SK-N-MC (cell line): ENCODE measurements at regions not wholly inside any gene's neighbourhood (a gene's known extent, or its start where the extent isn't known, plus 50 kb on each side); places are given as distances from the start of the nearest gene placed in this dataset.
"Not testable (repeated sequence)": the region's sequence is repeated elsewhere in the genome, so short reads cannot be mapped to it uniquely, and the experiment has no call there.

Experiments
- EZH2 ChIP-seq: fragments of 200-600 bp; sonication (generic); IDR thresholded peaks from one replicate; pipeline ENCODE4 v1.6.1; 2017; ENCODE audit warnings: antibody characterized with exemption
- FOXP2 ChIP-seq: optimal IDR thresholded peaks from 2 replicates; pipeline ENCODE3; 2011; ENCODE audit warnings: mild to moderate bottlenecking, moderate library complexity; ENCODE audit not compliant: insufficient read depth; ENCODE audit errors: extremely low read length, control extremely low read depth
- POLR2AphosphoS5 ChIP-seq: IDR thresholded peaks from 2 replicates; pipeline ENCODE4 v1.6.1; 2012; ENCODE audit warnings: mild to moderate bottlenecking, low read depth, low read length, borderline replicate concordance

DNA sequence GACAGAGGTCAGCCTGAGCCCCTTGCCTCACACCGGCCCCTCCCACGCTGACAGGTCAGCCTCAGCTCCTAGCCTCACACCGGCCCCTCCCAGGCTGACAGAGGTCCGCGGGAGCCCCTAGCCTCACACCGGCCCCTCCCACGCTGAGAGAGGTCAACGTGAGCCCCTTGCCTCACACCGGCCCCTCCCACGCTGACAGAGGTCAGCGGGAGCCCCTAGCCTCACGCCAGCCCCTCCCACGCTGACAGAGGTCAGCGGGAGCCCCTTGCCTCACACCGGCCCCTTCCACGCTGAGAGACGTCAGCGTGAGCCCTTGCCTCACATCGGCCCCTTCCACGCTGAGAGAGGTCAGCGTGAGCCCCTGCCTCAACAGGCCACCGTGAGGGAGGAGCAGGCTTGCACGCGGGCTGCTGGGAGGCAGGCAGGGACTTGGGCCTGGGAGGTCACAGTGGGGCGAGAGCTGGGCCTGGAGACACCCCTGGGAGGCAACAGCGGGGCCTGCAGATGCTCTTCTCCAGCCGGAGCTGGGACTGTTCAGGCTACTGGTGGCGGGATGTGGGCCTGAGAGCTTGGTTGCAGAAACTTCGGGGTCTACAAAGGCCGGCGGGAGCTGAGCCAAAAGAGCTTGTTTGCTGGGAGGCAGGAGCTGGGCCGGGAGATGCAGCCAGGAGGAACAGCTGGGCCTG lies 356.4 kb downstream of the ZNF37A start:
- TF ChIP-seq EZH2, POLR2AphosphoS5, FOXP2: not testable (repeated sequence)
